Tibial artery (tissue), 4 donors: ENCODE measurements at regions not wholly inside any gene's neighbourhood (a gene's known extent, or its start where the extent isn't known, plus 50 kb on each side); places are given as distances from the start of the nearest gene placed in this dataset.
"Not testable (repeated sequence)": the region's sequence is repeated elsewhere in the genome, so short reads cannot be mapped to it uniquely, and the experiment has no call there.

Experiments
- DNase-seq, 2 donors: peaks; one replicate each; pipeline ENCODE4 v3.0.0-alpha.2; 2019
- H3K27ac ChIP-seq, 2 donors: fragments of 200-600 bp; sonication (generic) in 1 of 2; 1 replicate in 1 of 2; 2 replicates in 1 of 2; pipeline ENCODE4 v1.5.1; 2018 to 2019; ENCODE audit warnings: mild to moderate bottlenecking in 1 of 2
- H3K27me3 ChIP-seq, 2 donors: fragments of 200-600 bp; sonication (generic) in 1 of 2; one replicate each; pipeline versions ENCODE4 v1.5.1 to v1.6.0; 2016 to 2019
- H3K36me3 ChIP-seq, 3 donors: fragments of 200-600 bp; sonication (generic) in 2 of 3; one replicate each; pipeline ENCODE4 v1.5.1; 2016 to 2019; ENCODE audit warnings: mild to moderate bottlenecking in 2 of 3
- H3K4me1 ChIP-seq, 4 donors: fragments of 200-600 bp; sonication (generic) in 2 of 4; 1 replicate in 3 of 4; 2 replicates in 1 of 4; pipeline ENCODE4 v1.5.1; 2016 to 2019
- H3K4me3 ChIP-seq, 2 donors: fragments of 200-600 bp; sonication (generic) in 1 of 2; 1 replicate in 1 of 2; 2 replicates in 1 of 2; pipeline ENCODE4 v1.5.1; 2018 to 2019; ENCODE audit warnings: mild to moderate bottlenecking in 2 of 2
- H3K9me3 ChIP-seq, 3 donors: fragments of 200-600 bp; sonication (generic) in 1 of 3; one replicate each; pipeline ENCODE4 v1.5.1; 2016 to 2019
- intact Hi-C: fragments of 100-400 bp; cut with DNase I; formaldehyde crosslinking; loops from one replicate; pipeline ENCODE4 v1.15.0; 2023; ENCODE audit warnings: low total_unique reads
- TF ChIP-seq, protein P1 (sequence below), 2 experiments: fragments of 200-600 bp in 1 of 2; fragments of 450-650 bp in 1 of 2; IDR thresholded peaks; one replicate each; pipeline ENCODE4 v1.5.1; 2017 to 2019; ENCODE audit warnings: antibody characterized with exemption in 2 of 2, mild to moderate bottlenecking in 1 of 2, moderate library complexity in 1 of 2

DNA sequence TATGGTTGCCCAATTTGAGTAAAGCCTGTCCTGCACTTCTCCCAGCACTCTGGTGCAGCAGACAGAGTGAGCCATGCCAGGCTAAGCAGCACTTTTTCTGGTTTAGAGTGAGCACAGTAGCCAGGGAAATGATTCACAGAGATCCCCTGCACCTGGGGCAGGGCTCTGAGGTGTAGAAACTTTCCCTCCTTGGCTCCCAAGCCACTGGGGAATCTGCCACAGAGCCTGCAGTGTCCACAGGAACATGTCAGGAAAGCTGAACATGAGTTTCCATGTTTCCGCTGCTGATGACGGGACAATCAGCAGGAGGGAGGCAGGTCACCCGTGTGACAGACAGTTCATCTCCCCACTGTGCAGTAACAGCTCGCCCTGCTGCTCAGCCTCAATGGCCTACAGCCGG lies 429.9 kb upstream of the B3GAT1 start:
- Histone ChIP-seq H3K4me1 (no peaks in the 10 kb centered on the region), H3K27ac (no peak overlapping the region), H3K4me3 (no peak overlapping the region), H3K27me3 (peaks cover 0 to 23% of the 10 kb centered on the region in 2 donors), H3K36me3 (no peaks in the 10 kb centered on the region), H3K9me3 (no peaks in the 10 kb centered on the region)
- DNase-seq = no peak
- intact Hi-C loops = no loop called here
- TF ChIP-seq, protein P1, sequence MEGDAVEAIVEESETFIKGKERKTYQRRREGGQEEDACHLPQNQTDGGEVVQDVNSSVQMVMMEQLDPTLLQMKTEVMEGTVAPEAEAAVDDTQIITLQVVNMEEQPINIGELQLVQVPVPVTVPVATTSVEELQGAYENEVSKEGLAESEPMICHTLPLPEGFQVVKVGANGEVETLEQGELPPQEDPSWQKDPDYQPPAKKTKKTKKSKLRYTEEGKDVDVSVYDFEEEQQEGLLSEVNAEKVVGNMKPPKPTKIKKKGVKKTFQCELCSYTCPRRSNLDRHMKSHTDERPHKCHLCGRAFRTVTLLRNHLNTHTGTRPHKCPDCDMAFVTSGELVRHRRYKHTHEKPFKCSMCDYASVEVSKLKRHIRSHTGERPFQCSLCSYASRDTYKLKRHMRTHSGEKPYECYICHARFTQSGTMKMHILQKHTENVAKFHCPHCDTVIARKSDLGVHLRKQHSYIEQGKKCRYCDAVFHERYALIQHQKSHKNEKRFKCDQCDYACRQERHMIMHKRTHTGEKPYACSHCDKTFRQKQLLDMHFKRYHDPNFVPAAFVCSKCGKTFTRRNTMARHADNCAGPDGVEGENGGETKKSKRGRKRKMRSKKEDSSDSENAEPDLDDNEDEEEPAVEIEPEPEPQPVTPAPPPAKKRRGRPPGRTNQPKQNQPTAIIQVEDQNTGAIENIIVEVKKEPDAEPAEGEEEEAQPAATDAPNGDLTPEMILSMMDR (IDR thresholded peaks at IDR 0.05) = no peak

DNA sequence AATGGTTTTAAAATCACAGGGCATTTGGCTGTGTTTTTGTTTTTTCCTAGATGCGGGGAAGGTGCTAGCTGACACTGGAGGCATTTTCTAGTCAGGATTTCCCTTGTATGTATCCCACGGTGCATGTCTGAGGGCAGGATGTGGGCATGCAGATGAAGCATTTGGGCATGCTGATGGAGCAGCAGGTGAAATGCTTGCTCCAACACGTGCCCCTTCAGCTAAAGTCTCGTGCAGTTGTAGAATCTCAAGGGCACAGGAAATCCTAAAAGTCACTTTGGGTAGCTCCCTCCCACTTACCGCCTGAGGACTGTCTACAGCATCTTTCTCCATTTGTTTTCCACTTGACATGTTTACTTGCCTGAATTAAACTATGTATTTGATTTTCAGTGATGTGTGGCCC lies 429.4 kb upstream of the B3GAT1 start:
- peaks cover 0 to 23% of the 10 kb centered on the region in 2 donors for H3K27me3 ChIP-seq
- TF ChIP-seq, protein P1 (IDR thresholded peaks at IDR 0.05) = no peak

DNA sequence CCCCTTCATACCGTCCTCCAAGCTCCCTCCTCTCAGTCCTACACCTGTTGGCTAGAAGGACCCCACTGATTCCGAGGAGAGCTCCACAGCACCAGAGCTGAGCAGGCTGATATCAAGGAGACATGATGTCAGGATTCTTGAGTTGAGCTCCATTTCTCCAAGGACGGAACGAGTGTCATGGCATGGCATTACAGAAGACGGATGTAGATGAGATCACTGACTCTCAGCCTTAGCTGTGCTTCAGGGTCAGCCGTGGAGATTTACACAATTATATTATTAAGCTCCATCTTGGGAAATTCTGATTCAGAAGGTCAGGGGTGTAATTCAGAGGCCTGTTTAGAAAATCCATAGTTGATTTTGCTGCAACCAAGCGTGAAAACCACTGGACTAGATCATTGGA lies 428.9 kb upstream of the B3GAT1 start:
- intact Hi-C loops = no loop called here
- DNase-seq = no peak
- TF ChIP-seq, protein P1 (IDR thresholded peaks at IDR 0.05) = no peak
- no peaks in the 10 kb centered on the region for H3K9me3 ChIP-seq
- H3K4me1 ChIP-seq = no peaks in the 10 kb centered on the region
- H3K27me3 ChIP-seq = peaks cover 0 to 23% of the 10 kb centered on the region in 2 donors
- no peaks in the 10 kb centered on the region for H3K36me3 ChIP-seq
- H3K4me3 ChIP-seq = no peak overlapping the region
- no peak overlapping the region for H3K27ac ChIP-seq

More for the DNA sequence above, 429.4 kb upstream of the B3GAT1 start:
- Histone ChIP-seq H3K27ac (no peak overlapping the region), H3K4me1 (no peaks in the 10 kb centered on the region), H3K36me3 (no peaks in the 10 kb centered on the region), H3K4me3 (no peak overlapping the region), H3K9me3 (no peaks in the 10 kb centered on the region)
- DNase-seq = no peak
- intact Hi-C loops = no loop called here

DNA sequence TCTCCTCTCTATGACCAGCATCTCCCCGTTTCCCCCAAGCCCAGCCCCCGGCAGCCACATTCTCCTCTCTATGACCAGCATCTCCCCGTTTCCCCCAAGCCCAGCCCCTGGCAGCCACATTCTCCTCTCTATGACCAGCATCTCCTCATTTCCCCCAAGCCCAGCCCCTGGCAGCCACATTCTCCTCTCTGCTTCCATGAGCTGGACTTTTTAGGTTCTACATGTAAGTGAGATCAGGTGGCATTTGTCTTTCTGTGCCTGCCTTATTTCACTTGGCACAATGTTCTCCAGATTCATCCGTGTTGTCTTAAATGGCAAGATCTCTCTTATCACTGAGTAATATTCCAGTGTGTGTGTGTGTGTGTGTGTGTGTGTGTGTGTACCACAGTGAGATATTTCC lies 428.1 kb upstream of the B3GAT1 start:
- H3K4me3 ChIP-seq, H3K9me3 ChIP-seq, intact Hi-C loops, H3K27ac ChIP-seq, H3K4me1 ChIP-seq, DNase-seq, H3K36me3 ChIP-seq: not testable (repeated sequence)
- H3K27me3 ChIP-seq = peaks cover 0 to 23% of the 10 kb centered on the region in 2 donors

DNA sequence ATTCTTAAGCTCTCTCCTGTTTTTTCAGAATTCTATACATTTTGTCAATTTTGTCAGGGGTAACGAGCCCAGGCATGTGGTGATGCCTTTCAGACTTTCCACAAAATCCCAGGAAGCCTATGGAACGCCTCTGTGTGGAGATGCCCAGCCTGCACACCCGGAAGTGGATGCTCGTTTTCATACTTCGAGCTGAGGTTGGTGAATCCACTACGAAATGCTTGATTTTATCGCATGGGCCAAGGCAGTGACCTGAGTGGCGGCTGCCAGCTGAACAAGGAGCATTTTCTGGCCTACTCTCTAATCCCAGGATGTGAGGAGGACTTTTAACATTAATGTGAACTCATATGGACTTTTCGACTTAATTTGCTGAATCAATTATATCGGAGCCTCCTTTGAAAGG lies 426.7 kb upstream of the B3GAT1 start:
- DNase-seq = no peak
- Histone ChIP-seq H3K9me3 (no peaks in the 10 kb centered on the region), H3K4me3 (no peak overlapping the region), H3K27me3 (peaks cover 0 to 21% of the 10 kb centered on the region in 2 donors), H3K36me3 (no peaks in the 10 kb centered on the region), H3K4me1 (no peaks in the 10 kb centered on the region), H3K27ac (no peak overlapping the region)
- TF ChIP-seq, protein P1 (IDR thresholded peaks at IDR 0.05) = no peak
- intact Hi-C loops = no loop called here

DNA sequence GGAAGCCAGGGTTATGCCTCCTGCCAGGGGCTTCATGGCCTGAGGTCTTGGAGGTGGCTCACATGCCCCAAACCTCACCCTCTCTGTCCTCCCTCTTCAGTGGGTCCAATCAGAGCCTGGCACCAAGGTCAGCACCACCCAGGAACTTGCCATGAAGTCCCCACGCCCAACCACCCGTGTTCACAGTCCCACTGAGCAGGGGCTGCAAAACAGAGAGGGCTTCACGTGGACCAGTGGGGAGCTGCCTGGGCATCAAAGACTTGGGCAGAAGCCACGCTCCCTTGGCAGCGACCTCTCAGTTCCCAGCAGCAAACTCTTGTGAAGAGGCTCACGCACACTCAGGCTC lies 425.8 kb upstream of the B3GAT1 start:
- Histone ChIP-seq H3K27me3 (peaks cover 0 to 15% of the 10 kb centered on the region in 2 donors), H3K4me3 (no peak overlapping the region), H3K9me3 (no peaks in the 10 kb centered on the region), H3K36me3 (no peaks in the 10 kb centered on the region), H3K27ac (no peak overlapping the region), H3K4me1 (no peaks in the 10 kb centered on the region)
- TF ChIP-seq, protein P1 (IDR thresholded peaks at IDR 0.05) = no peak
- no peak for DNase-seq
- intact Hi-C loops = no loop called here
